ENCODE measurements at regions not wholly inside any gene's neighbourhood (a gene's known extent, or its start where the extent isn't known, plus 50 kb on each side); places are given as distances from the start of the nearest gene placed in this dataset.

DNA sequence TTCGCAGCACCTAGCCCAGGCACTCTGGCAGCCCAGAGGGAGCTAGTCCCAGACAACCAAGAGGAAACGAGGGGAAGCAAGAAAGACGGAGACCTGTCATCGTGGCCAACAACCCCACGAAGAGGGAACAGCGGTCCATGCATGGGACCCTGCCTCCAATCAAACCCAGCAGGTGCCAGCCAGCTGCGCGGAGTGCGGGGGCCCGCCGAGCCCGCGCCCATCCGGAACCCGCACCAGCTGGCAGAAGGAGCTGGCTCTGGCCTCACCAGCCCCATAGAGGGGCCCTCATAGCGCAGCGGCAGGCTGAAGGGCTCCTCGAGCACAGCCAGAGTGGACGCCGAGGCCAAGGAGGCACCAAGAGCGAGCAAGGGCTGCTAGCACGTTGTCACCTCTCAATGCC is 332.4 kb upstream of the MAGEB18 start:
- intact Hi-C loops (cut with DNase I; ENCODE audit: low total_unique reads): no loop called here
- H3K9me3 ChIP-seq: no peaks in the 10 kb centered on the region
- H3K4me1 ChIP-seq: no peaks in the 10 kb centered on the region
- 81% methylated on average over 9 of the region's 22 CpGs; no CpG with 5 or more reads in 1 of the 2 donors for WGBS, 2 donors
- DNase-seq: no peak
- no peak overlapping the region for H3K27ac ChIP-seq
- TF ChIP-seq, protein P1, sequence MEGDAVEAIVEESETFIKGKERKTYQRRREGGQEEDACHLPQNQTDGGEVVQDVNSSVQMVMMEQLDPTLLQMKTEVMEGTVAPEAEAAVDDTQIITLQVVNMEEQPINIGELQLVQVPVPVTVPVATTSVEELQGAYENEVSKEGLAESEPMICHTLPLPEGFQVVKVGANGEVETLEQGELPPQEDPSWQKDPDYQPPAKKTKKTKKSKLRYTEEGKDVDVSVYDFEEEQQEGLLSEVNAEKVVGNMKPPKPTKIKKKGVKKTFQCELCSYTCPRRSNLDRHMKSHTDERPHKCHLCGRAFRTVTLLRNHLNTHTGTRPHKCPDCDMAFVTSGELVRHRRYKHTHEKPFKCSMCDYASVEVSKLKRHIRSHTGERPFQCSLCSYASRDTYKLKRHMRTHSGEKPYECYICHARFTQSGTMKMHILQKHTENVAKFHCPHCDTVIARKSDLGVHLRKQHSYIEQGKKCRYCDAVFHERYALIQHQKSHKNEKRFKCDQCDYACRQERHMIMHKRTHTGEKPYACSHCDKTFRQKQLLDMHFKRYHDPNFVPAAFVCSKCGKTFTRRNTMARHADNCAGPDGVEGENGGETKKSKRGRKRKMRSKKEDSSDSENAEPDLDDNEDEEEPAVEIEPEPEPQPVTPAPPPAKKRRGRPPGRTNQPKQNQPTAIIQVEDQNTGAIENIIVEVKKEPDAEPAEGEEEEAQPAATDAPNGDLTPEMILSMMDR (IDR thresholded peaks at IDR 0.05): no peak
- TF ChIP-seq POLR2A (IDR thresholded peaks at IDR 0.05): no peak
- H3K4me3 ChIP-seq: no peak overlapping the region
- H3K27me3 ChIP-seq: no peaks in the 10 kb centered on the region
- H3K36me3 ChIP-seq (ENCODE audit: low read depth, missing control alignments): no peaks in the 10 kb centered on the region

DNA sequence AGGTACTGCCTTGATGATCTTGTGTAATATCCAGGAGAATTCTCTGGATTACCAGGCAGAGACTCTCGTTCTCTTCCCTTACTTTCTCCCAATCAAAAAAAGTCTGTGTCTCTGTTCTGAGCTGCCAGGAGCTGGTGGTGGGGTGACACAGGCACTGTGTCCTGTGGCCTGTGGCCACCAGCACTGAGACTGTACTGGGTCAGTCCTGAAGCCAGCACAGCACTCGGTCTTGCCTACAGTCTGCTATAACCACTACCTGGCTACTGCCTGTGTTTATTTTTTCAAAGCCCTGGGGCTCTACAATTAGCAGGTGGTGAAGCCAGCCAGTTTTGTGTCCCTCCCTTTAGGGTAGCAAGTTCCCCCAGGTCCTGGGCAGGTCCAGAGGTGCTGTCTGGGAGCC is 331.1 kb upstream of the MAGEB18 start:
- intact Hi-C loops (cut with DNase I; ENCODE audit: low total_unique reads): no loop called here

DNA sequence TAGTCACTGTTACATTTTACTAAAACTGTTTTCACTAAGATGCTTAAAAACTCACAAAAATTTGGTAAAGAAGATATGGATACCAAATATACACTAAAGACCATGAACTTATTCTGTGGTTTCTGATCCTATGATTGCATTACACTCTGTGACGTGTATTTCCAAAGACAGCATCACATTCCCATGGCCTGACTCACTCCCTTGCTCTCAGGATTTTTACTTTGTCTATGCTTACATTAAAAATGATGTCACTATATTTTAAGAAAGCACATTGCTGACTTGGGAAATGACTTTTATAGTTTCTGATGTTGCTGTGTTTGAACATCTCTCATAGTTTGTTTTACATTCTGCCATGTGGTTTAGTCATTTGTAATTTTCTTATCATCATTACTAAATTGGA is 327.9 kb upstream of the MAGEB18 start:
- no peak for DNase-seq
- H3K9me3 ChIP-seq: no peaks in the 10 kb centered on the region
- H3K4me1 ChIP-seq: no peaks in the 10 kb centered on the region
- no peaks in the 10 kb centered on the region for H3K36me3 ChIP-seq (ENCODE audit: low read depth, missing control alignments)
- TF ChIP-seq POLR2A (IDR thresholded peaks at IDR 0.05): no peak
- TF ChIP-seq, protein P1 (IDR thresholded peaks at IDR 0.05): no peak
- intact Hi-C loops (cut with DNase I; ENCODE audit: low total_unique reads): no loop called here
- H3K27me3 ChIP-seq: no peaks in the 10 kb centered on the region
- no peak overlapping the region for H3K4me3 ChIP-seq
- H3K27ac ChIP-seq: no peak overlapping the region
- 76 to 83% methylated on average over 1 of the region's 1 CpG for WGBS, 2 donors

More for the DNA sequence above, 331.1 kb upstream of the MAGEB18 start:
- H3K4me3 ChIP-seq: no peak overlapping the region
- TF ChIP-seq, protein P1 (IDR thresholded peaks at IDR 0.05): no peak
- no peak for TF ChIP-seq POLR2A (IDR thresholded peaks at IDR 0.05)
- H3K27me3 ChIP-seq: no peaks in the 10 kb centered on the region
- no peaks in the 10 kb centered on the region for H3K36me3 ChIP-seq (ENCODE audit: low read depth, missing control alignments)
- WGBS, 2 donors: 75 to 80% methylated on average over 1 of the region's 2 CpGs
- no peaks in the 10 kb centered on the region for H3K4me1 ChIP-seq
- no peak overlapping the region for H3K27ac ChIP-seq
- no peak for DNase-seq
- H3K9me3 ChIP-seq: no peaks in the 10 kb centered on the region

GRCh38 chrX:25819879-25820278 is 318.3 kb upstream of the MAGEB18 start:
- DNase-seq: no peak
- intact Hi-C loops (cut with DNase I; ENCODE audit: low total_unique reads): no loop called here

GRCh38 chrX:25851141-25851540 is 287.0 kb upstream of the MAGEB18 start:
- no peak for DNase-seq
- TF ChIP-seq, protein P1 (IDR thresholded peaks at IDR 0.05): no peak
- no peak for TF ChIP-seq POLR2A (IDR thresholded peaks at IDR 0.05)

More at GRCh38 chrX:25819879-25820278, 318.3 kb upstream of the MAGEB18 start:
- no peak overlapping the region for H3K4me3 ChIP-seq
- H3K27me3 ChIP-seq: no peaks in the 10 kb centered on the region
- no peak overlapping the region for H3K27ac ChIP-seq
- H3K36me3 ChIP-seq (ENCODE audit: low read depth, missing control alignments): no peaks in the 10 kb centered on the region
- TF ChIP-seq, protein P1 (IDR thresholded peaks at IDR 0.05): no peak
- TF ChIP-seq POLR2A (IDR thresholded peaks at IDR 0.05): no peak
- 68 to 80% methylated on average over 3 of the region's 3 CpGs for WGBS, 2 donors
- H3K9me3 ChIP-seq: no peaks in the 10 kb centered on the region
- H3K4me1 ChIP-seq: no peaks in the 10 kb centered on the region

More at GRCh38 chrX:25851141-25851540, 287.0 kb upstream of the MAGEB18 start:
- Histone ChIP-seq H3K36me3 (ENCODE audit: low read depth, missing control alignments) (no peaks in the 10 kb centered on the region), H3K27ac (no peak overlapping the region), H3K27me3 (no peaks in the 10 kb centered on the region), H3K4me3 (no peak overlapping the region), H3K9me3 (no peaks in the 10 kb centered on the region), H3K4me1 (no peaks in the 10 kb centered on the region)
- intact Hi-C loops (cut with DNase I; ENCODE audit: low total_unique reads): no loop called here
- WGBS, 2 donors: 57 to 68% methylated on average over 3 of the region's 3 CpGs

Data from testis (tissue), 2 donors.